ENCODE measurements at regions not wholly inside any gene's neighbourhood (a gene's known extent, or its start where the extent isn't known, plus 50 kb on each side); places are given as distances from the start of the nearest gene placed in this dataset.
"Not testable (repeated sequence)": the region's sequence is repeated elsewhere in the genome, so short reads cannot be mapped to it uniquely, and the experiment has no call there.

DNA sequence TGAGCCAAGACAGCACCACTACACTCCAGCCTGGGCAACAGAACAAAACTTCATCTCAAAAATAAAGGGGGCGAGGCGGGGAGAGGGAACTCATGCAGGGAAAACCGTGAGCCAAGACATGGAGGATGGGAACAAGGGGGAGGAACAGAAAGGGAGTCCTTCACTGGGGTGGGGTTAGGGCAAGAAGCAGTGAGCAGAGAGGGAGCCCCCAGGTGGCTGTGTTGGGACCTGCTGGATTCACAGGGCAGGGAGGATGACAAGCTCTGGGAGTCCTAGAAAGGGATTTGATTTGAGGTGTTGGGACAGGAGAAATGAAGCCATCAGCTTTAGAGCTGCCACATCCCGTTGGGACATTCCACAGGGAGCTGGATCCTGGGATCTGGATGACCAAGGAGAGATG, 90.6 kb upstream of the TOP1 start:
- peak in 2 of 4 experiments; percentile 29 to 33 for DNase-seq

DNA sequence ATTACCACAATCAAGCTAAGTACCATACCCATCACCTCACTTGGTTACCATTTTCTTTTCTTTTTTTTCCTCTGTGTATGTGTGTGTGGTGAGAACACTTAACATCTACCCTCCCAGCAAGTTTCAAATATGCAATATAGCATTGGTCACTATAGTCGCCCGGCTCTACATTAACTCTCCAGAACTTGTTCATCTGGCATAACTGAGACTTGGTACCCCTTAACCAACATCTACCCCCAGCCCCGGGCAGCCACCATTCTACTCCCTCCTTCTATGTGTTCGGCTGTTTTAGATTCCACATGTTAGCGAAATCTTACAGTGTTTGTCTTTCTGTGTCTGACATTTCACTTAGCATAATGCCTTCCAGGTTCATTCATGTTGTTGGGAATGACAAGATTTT, 89.0 kb upstream of the TOP1 start:
- no peak for DNase-seq

DNA sequence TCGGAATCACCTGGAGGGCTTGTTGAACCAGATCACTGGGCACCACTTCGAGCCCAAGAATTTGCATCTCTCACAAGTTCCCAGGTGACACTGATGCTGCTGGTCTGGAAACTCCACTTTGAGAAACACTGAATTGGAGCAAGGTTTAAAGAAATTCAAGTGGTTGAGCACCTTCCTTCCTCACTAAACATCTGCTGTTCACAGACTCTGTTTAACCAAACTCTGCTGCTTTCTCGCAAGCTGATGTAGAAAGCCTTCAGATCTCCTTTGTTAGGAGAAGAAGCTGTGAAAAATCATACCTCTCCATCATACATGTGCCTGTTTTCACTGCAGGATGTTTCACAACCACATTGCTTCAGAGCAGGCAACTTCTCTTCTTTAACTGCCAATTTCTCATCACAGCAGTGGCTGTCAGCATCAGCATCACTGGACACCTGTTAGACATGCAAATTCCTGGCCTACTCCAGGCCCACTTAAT, 87.5 kb upstream of the TOP1 start:
- DNase-seq = peak; percentile 22 to 48 (median 34)

DNA sequence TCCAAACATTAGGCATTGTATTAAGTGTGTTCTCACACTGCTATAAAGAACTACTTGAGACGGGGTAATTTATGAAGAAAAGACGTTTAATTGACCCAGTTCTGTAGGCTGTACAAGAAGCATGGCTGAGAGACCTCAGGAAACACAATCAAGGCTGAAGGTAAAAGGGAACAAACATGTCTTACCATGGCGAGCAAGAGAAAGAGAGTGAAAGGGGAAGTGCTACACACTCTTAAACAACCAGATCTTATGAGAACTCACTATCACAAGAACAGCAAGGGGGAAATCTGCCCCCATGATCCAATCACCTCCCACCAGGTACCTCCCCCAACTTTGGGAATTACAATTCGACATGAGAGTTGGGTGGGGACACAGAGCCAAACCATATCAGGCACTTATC, 86.6 kb upstream of the TOP1 start:
- DNase-seq = peak; percentile 12 to 60 (median 37)

GRCh38 chr20:40942775-40943174, 85.8 kb upstream of the TOP1 start:
- DNase-seq = no peak

DNA sequence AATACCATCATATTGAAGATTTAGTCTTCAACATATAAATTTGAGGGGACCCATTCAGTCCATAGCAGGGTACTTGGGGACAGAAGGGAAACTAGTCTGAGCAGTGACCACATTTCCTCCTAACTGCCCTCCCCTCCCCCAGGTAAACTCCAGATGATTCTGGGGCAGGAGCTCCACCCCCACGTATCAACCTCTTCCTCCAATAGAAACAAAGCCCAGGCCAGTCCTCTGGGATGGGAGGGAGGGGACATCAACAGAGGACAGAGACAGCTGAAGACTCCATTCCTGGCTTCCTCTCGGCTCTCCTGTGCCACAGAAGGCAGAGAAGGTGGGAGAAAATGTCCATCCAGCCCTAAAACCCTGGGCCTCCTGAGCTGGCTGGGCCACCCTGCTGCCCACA, 85.0 kb upstream of the TOP1 start:
- DNase-seq = no peak

GRCh38 chr20:40945189-40945588, 83.4 kb upstream of the TOP1 start:
- DNase-seq = no peak

GRCh38 chr20:40945754-40946450, 82.7 kb upstream of the TOP1 start:
- peak; percentile 75 to 88 (median 80) for DNase-seq

GRCh38 chr20:40946451-40946850, 82.2 kb upstream of the TOP1 start:
- DNase-seq = no peak

DNA sequence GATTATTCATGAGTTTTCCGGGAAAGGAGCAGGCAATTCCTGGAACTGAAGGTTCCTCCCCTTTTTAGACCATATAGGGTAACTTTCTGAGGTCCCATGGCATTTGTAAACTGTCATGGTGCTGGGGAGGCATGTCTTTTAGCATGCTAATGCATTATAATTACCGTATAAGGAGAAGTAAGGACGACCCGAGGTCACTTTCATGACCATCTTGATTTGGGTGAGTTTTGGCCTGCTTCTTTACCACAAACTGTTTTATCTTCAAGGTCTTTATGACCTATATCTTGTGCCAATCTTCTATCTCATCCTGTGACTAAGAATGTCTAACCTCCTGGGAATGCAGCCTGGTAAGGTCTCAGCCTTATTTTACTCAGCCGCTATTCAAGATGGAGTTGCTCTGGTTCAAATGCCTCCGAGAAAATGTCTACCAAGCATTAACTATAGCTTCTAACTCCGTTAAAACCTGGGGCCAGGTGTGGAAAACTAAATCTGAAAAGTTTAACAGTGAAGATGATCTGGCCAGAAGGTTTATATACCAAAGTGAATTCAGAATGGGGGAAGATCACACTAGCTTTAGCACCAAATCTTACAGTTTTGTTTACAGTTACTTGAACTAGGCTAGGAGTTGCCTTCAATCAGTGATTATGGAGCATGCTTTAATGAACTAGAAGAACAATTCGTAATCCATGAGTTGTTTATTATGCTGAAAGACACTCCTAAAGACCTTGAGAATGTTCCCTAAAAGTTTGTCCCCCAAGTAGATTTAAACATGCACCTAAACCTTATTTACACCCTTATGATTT, 80.0 kb upstream of the TOP1 start:
- DNase-seq = no peak

GRCh38 chr20:40949346-40949745, 79.3 kb upstream of the TOP1 start:
- DNase-seq = no peak

DNA sequence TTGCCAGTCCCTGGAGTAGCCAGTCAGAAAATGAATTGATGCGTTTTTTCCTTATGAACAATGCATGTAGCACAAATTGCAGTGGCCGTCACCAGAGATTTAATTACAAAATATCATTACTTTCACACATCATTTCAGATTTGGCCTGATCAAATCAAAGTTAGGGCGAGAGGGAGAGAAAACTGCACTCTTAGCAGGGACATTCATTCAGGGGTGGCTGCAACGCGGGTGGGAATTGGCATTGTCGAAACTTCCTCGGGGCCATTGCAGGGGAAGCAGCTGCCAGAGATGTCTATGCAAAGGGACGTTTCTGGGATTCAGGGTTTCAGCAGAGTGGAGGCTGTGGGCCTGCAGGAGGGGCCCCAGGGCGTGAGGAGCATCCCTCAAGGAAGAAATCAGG, 76.5 kb upstream of the TOP1 start:
- no peak for DNase-seq

GRCh38 chr20:40953416-40953815, 75.2 kb upstream of the TOP1 start:
- peak; percentile 51 to 77 (median 68) for DNase-seq

DNA sequence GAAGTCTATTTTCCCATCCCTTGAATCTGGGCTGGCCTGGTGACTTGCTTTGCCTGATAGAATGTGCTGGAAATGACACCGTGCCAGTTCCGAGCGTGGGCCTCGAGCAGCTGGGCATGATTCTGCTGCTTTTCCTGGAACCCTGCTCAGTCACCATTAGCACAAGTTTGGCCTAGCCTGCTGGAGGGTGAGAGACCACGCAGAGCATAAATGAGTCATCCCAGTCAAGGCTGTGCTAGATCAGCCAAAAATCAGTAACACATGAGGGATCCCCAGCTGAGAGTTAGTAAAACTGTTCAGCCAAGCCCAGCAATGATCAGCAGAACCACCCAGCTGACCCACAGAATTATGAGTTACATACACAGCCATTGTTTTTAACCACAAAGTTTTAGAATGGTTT, 74.8 kb upstream of the TOP1 start:
- peak in 1 of 4 experiments; percentile 11 for DNase-seq

- no peak for DNase-seq
These were observed 74.0 kb upstream of the TOP1 start for GRCh38 chr20:40954521-40955165.

DNA sequence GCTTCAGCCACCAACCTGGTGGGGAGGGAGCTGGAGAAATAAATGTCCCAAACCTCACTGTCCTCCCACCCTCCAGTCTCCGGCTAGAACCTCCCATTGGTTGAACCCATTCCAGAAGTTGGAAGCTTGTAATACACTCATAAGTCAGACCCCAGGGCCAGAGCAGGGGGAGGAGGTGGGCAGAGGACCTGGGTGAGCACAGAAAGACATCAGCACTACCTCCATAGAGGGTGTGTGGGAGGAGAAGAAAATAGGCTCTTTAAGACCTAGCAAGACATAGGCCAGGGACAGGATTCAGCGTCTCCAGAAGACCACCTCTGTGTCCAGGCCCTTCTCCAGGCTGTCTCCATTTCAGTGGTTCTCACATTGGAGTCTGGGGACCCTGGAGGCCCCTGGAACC, 73.3 kb upstream of the TOP1 start:
- DNase-seq = no peak

GRCh38 chr20:40955826-40956225, 72.8 kb upstream of the TOP1 start:
- not testable (repeated sequence) for DNase-seq

- DNase-seq = peak; percentile 73 to 91 (median 84)
These were observed 71.9 kb upstream of the TOP1 start for GRCh38 chr20:40956542-40957264.

DNA sequence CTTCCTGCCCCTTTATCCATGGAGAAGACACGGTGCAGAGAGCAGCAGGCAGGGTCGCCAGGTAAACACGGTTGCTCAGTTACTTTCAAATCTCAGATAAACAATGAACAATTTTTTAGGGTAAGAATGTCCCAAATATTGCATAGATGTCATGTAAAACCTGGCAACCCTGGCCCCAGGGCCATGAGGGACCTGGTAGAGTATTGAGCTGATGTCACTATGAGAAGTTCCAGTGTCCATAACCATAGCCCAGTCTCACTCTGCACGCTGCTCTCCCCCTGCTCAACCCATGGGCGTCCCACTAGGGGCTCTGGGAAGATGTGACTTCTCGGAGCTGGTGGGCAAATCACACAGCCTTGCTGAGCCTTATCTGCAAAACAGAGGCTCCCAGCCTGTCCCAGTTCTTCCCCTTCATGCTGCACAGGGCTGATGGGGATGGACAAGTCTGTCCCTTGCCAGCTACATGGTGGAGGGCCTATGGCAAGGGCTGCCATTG, 71.3 kb upstream of the TOP1 start:
- DNase-seq = no peak

GRCh38 chr20:40958598-40958997, 70.0 kb upstream of the TOP1 start:
- DNase-seq = no peak

DNA sequence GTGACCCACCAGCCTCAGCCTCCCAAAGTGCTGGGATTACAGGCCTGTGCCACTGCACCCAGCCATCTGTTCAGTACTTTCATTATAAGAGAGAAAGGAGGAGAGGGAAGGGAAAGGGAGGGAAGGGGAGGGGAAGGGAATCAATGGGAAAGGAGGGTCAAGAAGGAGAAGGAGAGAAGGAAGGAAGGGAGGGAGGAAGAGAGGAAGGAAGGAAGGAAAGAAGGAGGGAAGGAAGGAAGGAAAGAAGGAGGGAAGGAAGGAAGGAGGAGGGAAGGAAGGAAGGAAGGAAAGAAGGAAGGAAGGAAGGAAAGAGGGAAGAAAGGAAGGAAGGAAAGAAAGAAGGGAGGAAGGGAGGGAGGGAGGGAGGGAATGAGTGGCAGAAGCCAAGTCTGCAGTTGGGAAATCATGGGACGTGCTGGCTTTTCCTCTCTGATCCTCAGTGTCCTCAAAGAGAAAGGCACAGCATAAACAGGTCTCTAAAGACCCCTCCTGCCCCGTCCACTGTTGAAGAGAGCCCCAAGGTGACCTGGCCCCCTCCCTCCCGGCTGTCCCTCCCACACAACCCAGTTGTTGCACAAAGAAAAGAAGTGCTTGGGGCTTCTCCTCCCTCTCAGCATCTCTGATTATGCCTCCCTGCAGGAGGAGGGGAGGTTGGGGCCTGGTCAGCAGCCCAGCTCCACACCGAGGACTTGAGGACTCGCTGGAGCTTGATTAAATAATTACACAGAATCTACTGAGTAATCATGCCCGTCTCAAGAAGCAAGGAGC, 69.1 kb upstream of the TOP1 start:
- DNase-seq = no peak

- DNase-seq = no peak
These were observed 68.5 kb upstream of the TOP1 start for GRCh38 chr20:40960101-40960500.
